ENCODE measurements at regions not wholly inside any gene's neighbourhood (a gene's known extent, or its start where the extent isn't known, plus 50 kb on each side); places are given as distances from the start of the nearest gene placed in this dataset. TPM values are rescaled to one million over a fixed set of nuclear protein-coding genes. Genes with fewer than 3 reads are reported as not detected.

DNA sequence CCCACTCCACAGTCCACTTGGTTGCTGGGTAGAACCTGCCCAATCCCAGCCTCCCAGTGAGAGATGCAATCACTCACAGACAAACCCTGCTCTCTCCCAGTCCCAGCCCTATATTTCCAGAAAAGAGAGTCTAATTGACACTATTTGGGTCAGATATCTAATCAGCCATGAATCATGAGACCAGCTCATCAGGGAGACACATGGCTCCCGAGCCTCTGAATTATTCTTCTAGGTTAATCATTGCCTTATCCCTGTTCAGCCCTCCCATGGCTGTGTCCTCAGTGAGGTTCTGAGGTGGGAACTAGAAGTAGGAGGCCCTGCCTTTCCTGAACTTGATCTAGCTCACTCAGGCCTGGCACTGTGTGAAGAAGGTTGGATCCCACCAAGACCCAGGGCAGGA, 49.9 kb upstream of the ZC3H12A start:
- POLR2A ChIA-PET, result interaction anchor here (0.6 kb wide), 1 partner anchor 197 kb away, joined by 4 read pairs; no protein-coding TSS in a partner anchor
- H3K79me2 ChIP-seq (ENCODE audit: control insufficient read depth, insufficient read depth, low read length), result no peaks in the 10 kb centered on the region
- H3K27ac ChIP-seq (ENCODE audit: insufficient read depth, low read depth, low read length), result no peak overlapping the region
- FAIRE-seq, result no peak
- no TSS peak for BruUV-seq (replicated peaks)
- no peak overlapping the region for H3K9ac ChIP-seq (replicated peaks; ENCODE audit: extremely low read depth, insufficient read depth, low read length)
- H3K9me3 ChIP-seq (replicated peaks; ENCODE audit: control insufficient read depth, insufficient read depth, low read length), result no peaks in the 10 kb centered on the region
- H3K4me1 ChIP-seq (ENCODE audit: control insufficient read depth, extremely low read depth, insufficient read depth, low read length), result no peaks in the 10 kb centered on the region
- no peaks in the 10 kb centered on the region for H3K36me3 ChIP-seq (ENCODE audit: control insufficient read depth in 2 of 2, extremely low read depth in 1 of 2, insufficient read depth in 2 of 2, low read length in 2 of 2)
- H2AFZ ChIP-seq (ENCODE audit: low read depth, low read length), result no peak overlapping the region
- no peaks in the 10 kb centered on the region for H4K20me1 ChIP-seq (replicated peaks; ENCODE audit: control insufficient read depth, extremely low read depth, insufficient read depth, low read length)
- CTCF ChIA-PET, result interaction anchor here (1.3 to 1.6 kb wide), 3 partner anchors 10 to 908 kb away, joined by 3 to 11 read pairs (median 4); no protein-coding TSS in a partner anchor
- no peak overlapping the region for H3K4me3 ChIP-seq (replicated peaks in 1 of 3; ENCODE audit: insufficient read depth in 1 of 3, low read depth in 1 of 3, low read length in 3 of 3)
- peaks cover 0 to 1% of the 10 kb centered on the region in 2 experiments for H3K27me3 ChIP-seq (ENCODE audit: control insufficient read depth in 2 of 2, insufficient read depth in 2 of 2, low read length in 2 of 2)
- DNase-seq (ENCODE audit: low read depth, low spot score), result no peak
- no peak for TF ChIP-seq POLR2A (IDR thresholded peaks at IDR 0.05; ENCODE audit: low read depth, low read length)
- TF ChIP-seq MYC (IDR thresholded peaks at IDR 0.05; ENCODE audit: low read depth, low read length), result no peak
- TF ChIP-seq FOS (IDR thresholded peaks at IDR 0.05; ENCODE audit: borderline replicate concordance, insufficient read depth, low read length), result no peak
- dilution Hi-C loops (cut with MboI; ENCODE audit: extremely low pct_ligation_motif_present, low sequenced_read_pairs), result no loop called here
- H3K4me2 ChIP-seq (ENCODE audit: insufficient read depth, low read length), result no peak overlapping the region
- intact Hi-C loops (cut with micrococcal nuclease), result no loop called here
- H3K9me1 ChIP-seq (replicated peaks; ENCODE audit: control insufficient read depth, extremely low read depth, insufficient read depth, low read length), result no peaks in the 10 kb centered on the region

Small RNA genes lying in the stretch of these regions (microRNA-seq; reads per million reads assigned to microRNA genes)
- gene MIR4255 (ENCODE audit: borderline number of aligned reads, borderline replicate concordance), result not detected

Small RNA genes lying in the stretch of these regions (small RNA-seq; reads per million reads assigned to genes)
- not detected for gene MIR4255 (ENCODE audit: insufficient read depth, insufficient read length, low read depth, low replicate concordance)
- not detected for gene RNA5SP43 (ENCODE audit: insufficient read depth, insufficient read length, low read depth, low replicate concordance)
- gene RNU6-636P (ENCODE audit: insufficient read depth, insufficient read length, low read depth, low replicate concordance), result not detected
- not detected for gene RPS29P6 (ENCODE audit: insufficient read depth, insufficient read length, low read depth, low replicate concordance)

Data from endothelial cell of umbilical vein (primary cell).